GM18526 (cell line): ENCODE measurements at regions not wholly inside any gene's neighbourhood (a gene's known extent, or its start where the extent isn't known, plus 50 kb on each side); places are given as distances from the start of the nearest gene placed in this dataset.

Source experiments
- POLR2A ChIP-seq: IDR thresholded peaks from 3 replicates; pipeline ENCODE4 v1.6.1; 2011; ENCODE audit not compliant: insufficient read length; ENCODE audit errors: extremely low read depth

GRCh38 chr2:134133622-134134312, 120.1 kb upstream of the MGAT5 start:
- no peak for TF ChIP-seq POLR2A

- no peak for TF ChIP-seq POLR2A
These were observed 119.6 kb upstream of the MGAT5 start for GRCh38 chr2:134134313-134134706.

GRCh38 chr2:134134827-134135226, 119.0 kb upstream of the MGAT5 start:
- TF ChIP-seq POLR2A = no peak

GRCh38 chr2:134135793-134136192, 118.1 kb upstream of the MGAT5 start:
- TF ChIP-seq POLR2A = no peak

- TF ChIP-seq POLR2A = no peak
These were observed 117.1 kb upstream of the MGAT5 start for GRCh38 chr2:134136731-134137130.

- no peak for TF ChIP-seq POLR2A
These were observed 116.7 kb upstream of the MGAT5 start for GRCh38 chr2:134137182-134137611.

- TF ChIP-seq POLR2A = no peak
These were observed 115.8 kb upstream of the MGAT5 start for GRCh38 chr2:134138115-134138514.

- TF ChIP-seq POLR2A = no peak
These were observed 114.3 kb upstream of the MGAT5 start for GRCh38 chr2:134139611-134140010.

GRCh38 chr2:134140251-134140661, 113.6 kb upstream of the MGAT5 start:
- TF ChIP-seq POLR2A = no peak

- no peak for TF ChIP-seq POLR2A
These were observed 112.1 kb upstream of the MGAT5 start for GRCh38 chr2:134141598-134142340.

- TF ChIP-seq POLR2A = no peak
These were observed 111.5 kb upstream of the MGAT5 start for GRCh38 chr2:134142341-134142738.

- TF ChIP-seq POLR2A = no peak
These were observed 111.0 kb upstream of the MGAT5 start for GRCh38 chr2:134142903-134143302.

- no peak for TF ChIP-seq POLR2A
These were observed 110.3 kb upstream of the MGAT5 start for GRCh38 chr2:134143568-134143967.

- TF ChIP-seq POLR2A = no peak
These were observed 109.7 kb upstream of the MGAT5 start for GRCh38 chr2:134144081-134144596.

GRCh38 chr2:134144651-134145050, 109.2 kb upstream of the MGAT5 start:
- TF ChIP-seq POLR2A = no peak

GRCh38 chr2:134145519-134145918, 108.4 kb upstream of the MGAT5 start:
- no peak for TF ChIP-seq POLR2A

GRCh38 chr2:134146161-134146560, 107.7 kb upstream of the MGAT5 start:
- no peak for TF ChIP-seq POLR2A

- no peak for TF ChIP-seq POLR2A
These were observed 107.3 kb upstream of the MGAT5 start for GRCh38 chr2:134146620-134147019.
